ENCODE measurements at regions not wholly inside any gene's neighbourhood (a gene's known extent, or its start where the extent isn't known, plus 50 kb on each side); places are given as distances from the start of the nearest gene placed in this dataset.

DNA sequence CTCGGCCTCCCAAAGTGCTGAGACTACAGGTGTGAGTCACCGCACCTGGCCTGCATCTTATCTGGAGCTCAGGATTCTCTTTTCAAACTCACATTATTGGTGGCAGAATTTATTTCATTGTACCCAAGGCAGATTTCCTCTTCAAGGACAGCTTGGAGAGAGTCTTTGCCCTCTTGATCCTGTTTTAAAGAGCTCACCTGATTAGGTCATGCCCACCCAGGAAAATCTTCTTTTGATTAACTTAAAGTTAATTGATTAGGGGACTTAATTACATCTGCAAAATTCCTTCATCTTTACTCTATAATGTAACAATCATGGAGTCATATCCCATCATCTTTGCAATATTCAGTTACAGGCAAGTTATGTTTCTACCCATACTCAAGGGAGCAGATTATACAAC, 346.4 kb downstream of the EPHA4 start:
- TF ChIP-seq CTCF (conservative IDR thresholded peaks at IDR 0.05; ENCODE audit: low read length), result no peak
- no peak overlapping the region for H3K4me3 ChIP-seq (ENCODE audit: low read length)
- no peak for DNase-seq (ENCODE audit: low read depth)

- H3K4me3 ChIP-seq (ENCODE audit: low read length), result no peak overlapping the region
- no peak for DNase-seq (ENCODE audit: low read depth)
- TF ChIP-seq CTCF (conservative IDR thresholded peaks at IDR 0.05; ENCODE audit: low read length), result no peak
Measured at GRCh38 chr2:221228214-221228769, 343.8 kb downstream of the EPHA4 start.

DNA sequence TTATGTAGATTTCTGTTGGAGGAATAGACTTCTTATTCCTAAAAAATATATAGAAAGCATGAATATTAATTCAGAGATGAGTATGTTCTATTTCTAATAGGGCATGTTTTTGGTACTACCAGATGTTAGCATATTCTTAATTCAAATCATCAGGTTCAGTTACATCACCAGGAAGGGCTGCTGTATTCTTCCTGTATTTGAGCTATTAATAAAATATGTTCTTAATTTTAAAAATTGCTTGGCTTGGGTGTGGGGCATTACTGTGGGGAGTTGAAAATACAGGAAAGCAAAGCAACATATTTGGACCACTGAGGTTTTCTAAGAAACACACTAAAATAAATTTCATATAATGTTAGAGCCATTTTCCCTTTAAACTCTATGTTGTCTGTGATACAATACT, 343.0 kb downstream of the EPHA4 start:
- no peak for DNase-seq (ENCODE audit: low read depth)
- no peak for TF ChIP-seq CTCF (conservative IDR thresholded peaks at IDR 0.05; ENCODE audit: low read length)
- H3K4me3 ChIP-seq (ENCODE audit: low read length), result no peak overlapping the region

DNA sequence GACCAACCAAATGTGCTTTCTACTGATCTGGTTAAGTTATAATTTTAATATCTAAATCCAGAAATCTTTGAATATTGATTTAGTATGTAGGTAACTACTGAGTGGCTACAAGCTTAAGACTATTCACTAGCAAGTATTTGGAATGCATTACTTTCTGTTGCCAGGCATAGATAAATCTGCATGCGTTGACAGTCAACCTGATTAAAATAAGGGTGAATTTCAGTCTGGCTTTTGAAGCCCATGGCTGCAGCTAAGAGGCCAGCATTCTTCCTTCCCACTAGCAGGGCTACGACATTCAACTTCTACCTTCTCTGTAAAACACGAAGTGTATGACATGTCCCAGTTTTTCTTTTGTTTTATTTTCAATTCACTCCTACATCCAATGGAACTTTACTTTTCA, 340.6 kb downstream of the EPHA4 start:
- H3K4me3 ChIP-seq (ENCODE audit: low read length), result no peak overlapping the region
- DNase-seq (ENCODE audit: low read depth), result no peak
- no peak for TF ChIP-seq CTCF (conservative IDR thresholded peaks at IDR 0.05; ENCODE audit: low read length)

DNA sequence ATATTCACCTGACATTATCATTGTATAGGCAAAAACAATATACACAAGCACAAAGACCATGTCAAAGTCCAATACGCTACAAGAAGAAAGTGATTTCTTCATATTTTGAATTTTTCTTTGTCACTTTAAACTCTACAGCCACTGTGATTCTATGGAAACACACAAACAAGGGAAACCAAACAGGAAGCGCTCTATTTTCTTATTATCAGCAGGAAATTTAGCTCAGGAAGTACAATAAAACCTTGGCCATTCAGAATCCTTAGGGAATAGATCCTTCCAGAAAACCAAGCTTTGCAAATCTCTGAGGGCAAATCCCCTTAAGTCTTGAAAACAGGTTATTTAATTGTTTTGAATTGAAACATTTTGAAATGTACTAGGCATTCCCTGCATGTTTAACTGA, 336.2 kb downstream of the EPHA4 start:
- H3K4me3 ChIP-seq (ENCODE audit: low read length), result no peak overlapping the region
- no peak for TF ChIP-seq CTCF (conservative IDR thresholded peaks at IDR 0.05; ENCODE audit: low read length)

DNA sequence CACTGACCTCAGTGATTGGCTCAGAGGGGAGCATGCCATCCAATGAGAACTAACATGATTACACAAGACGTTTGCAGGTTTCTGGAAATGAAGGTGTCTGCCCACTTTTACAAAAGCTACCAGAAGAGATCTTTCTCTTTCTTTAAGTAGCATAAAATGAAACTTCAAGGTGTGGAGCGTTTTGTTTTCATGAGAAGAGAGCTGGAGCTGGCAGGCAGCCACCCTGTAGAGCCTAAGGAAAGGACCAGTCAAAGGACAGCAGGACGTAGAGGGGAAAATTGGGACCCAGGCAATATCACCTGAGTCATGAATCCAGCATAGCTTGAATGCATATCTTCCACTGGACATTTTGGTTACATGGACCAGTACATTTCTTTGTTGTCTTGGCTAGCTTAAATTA, 331.0 kb downstream of the EPHA4 start:
- no peak overlapping the region for H3K4me3 ChIP-seq (ENCODE audit: low read length)
- DNase-seq (ENCODE audit: low read depth), result no peak
- no peak for TF ChIP-seq CTCF (conservative IDR thresholded peaks at IDR 0.05; ENCODE audit: low read length)

More for the DNA sequence above, 336.2 kb downstream of the EPHA4 start:
- no peak for DNase-seq (ENCODE audit: low read depth)

DNA sequence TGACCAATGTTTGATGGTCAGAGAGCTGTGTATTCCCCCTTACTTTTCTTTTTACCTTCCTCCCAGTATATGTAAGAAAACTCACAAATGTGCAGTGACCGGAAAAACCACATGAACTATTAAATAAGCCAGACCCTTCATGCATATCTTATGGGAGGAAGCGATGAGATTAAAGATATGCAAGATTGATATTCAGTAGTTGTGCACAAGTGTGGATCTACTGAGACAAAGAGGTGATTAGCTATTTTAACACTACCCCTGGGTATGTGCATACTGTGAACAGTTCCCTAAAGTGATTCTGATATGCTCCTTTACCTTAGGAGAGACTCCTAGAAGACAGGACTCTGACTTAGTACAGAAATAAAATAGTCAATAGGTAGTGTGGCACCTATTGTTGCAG, 328.3 kb downstream of the EPHA4 start:
- H3K4me3 ChIP-seq (ENCODE audit: low read length), result no peak overlapping the region
- no peak for TF ChIP-seq CTCF (conservative IDR thresholded peaks at IDR 0.05; ENCODE audit: low read length)
- no peak for DNase-seq (ENCODE audit: low read depth)

All from AG10803 (cell line).